ENCODE measurements at regions not wholly inside any gene's neighbourhood (a gene's known extent, or its start where the extent isn't known, plus 50 kb on each side); places are given as distances from the start of the nearest gene placed in this dataset.
"Not testable (repeated sequence)": the region's sequence is repeated elsewhere in the genome, so short reads cannot be mapped to it uniquely, and the experiment has no call there.

DNA sequence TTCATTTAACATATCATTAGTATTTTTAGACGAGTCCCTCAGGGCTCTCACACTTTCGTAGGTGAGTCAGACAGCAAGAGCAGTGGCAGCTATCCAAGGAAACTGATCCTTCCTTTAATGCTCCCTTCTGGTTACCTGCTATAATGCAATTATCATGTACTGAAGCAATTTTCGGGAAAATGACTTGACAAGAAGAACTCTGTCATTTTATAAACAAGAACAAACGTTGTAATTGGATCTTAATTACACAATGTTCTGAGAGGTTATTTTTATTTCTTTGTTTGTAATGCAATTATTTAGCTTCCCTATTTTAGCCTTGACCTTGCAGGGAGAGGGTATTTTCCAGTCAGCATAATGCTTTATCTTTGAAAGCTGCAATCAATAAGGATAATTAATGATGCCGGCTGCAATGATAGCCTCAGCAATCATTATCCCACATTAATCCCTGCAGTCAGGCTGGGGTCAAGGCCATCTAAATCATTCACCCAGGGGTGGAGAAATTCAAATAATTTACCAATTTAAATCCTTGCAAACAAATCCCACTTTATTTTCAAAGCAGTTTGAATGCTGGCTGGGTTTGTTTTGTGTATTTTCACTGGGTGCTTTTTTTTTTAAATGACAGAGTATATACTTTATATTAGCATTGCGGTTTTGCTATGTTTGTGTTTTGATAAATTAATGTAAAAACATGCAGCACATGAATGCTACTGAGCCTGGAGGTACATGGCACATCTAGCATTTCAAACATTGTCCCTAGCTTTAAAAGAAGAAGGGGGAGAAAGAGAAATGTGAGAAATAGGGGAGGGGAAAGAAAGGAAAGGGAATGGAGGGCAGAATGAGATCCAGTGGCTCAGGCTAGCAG is 249.9 kb downstream of the SHOX2 start:
- DNase-seq, result no peak

DNA sequence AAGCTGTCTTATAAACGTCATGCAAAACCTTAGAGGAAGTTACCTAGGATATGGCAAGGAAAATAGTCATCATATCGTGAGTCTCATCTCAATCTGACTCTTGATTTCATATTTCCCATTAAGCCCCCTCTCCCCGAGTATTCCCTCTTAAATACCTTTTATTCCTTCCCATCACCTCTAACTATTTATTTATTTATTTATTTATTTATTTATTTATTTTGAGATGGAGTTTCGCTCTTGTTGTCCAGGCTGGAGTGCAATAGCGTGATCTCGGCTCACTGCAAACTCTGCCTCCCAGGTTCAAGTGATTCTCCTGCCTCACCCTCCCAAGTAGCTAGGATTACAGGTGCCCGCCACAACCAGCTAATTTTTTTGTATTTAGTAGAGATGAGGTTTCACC is 260.4 kb downstream of the SHOX2 start:
- DNase-seq, result not testable (repeated sequence)

DNA sequence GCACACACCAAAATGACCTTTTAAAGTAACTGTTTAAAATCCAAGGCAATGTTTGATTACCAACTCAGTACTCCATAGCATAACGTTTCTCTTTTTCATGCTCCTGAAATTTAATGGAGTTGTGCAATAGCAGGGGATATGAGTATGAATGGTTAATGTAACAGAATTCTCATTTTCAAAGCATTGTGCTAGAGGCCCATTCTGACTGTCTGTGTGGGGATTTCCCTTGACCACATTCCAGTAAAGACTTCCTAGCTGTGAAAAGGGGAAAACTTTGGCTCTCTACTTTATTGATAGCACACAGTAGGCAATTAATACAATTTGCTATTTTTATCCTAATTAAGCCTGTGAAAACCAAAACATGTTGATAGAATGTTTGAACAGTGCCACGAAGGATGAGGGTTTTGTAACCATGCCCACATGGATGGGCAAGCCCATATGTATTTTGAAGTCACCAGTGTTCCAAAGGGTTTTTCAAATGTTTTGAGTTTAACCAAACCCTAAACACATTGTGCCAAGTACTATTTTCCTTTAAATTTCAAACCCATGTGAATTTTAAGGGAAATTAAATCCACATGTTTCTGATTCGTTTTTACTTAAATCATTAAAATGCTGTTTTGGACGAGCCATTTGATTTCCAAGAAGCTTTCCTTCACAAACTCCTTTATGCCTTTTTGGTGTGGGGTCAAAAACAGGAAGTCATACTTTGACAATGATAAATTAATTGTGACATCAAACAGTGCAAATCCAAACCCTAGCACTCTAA is 261.2 kb downstream of the SHOX2 start:
- DNase-seq, result no peak

DNA sequence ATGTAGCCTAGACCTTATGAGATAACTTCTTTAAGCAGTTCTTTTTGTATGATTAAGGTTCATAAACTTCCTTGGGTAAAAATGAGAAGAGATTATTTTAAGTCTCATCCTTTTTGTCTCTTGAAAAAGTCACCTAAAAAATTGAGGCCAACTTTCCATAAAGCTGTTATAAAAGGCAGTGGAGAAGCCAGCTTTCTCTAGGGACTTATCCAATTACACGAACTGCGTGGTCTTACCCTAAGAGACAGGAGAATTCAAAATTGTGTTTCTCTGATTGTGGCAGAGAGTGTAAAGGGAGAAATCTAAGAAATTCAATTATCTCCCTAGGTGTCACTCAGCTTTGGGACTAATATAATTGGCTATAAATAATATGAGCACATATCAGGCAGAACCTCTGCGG is 262.0 kb downstream of the SHOX2 start:
- no peak for DNase-seq

DNA sequence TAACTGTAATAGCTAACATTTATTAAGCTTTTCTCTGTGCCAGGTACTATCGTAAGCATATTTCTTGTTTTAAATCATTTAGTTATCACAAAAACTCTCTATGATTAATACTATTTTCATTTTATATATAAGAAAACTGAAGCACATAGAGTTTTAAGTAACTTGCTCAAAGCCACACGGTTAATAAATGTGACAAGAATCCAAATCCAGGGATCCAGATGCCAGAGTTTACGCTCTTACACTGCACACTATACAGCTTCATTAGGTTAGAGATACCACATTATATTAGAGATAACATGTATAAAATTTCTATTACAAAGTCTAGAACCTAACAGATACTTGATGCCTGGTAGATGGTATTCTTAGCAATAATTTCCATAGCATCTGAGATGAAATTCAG is 265.2 kb downstream of the SHOX2 start:
- DNase-seq, result no peak

DNA sequence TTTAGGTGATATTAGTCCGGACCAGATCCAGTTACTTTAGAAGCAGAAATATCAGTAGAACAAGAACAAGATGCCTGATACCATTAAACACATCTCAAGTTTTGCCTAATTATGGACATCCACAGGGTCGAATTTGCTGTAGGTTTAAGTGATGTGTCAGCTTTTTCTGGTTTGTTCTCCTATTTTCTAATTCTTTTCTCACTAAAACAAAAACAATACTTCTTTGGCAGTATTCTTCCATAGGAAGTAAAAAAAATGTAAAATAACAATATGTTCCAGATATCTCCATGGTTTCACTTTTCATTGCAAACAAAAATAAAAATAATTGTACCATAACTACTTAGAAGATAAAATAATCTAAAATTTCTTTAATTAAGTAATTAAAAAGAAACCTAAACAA is 265.7 kb downstream of the SHOX2 start:
- no peak for DNase-seq

DNA sequence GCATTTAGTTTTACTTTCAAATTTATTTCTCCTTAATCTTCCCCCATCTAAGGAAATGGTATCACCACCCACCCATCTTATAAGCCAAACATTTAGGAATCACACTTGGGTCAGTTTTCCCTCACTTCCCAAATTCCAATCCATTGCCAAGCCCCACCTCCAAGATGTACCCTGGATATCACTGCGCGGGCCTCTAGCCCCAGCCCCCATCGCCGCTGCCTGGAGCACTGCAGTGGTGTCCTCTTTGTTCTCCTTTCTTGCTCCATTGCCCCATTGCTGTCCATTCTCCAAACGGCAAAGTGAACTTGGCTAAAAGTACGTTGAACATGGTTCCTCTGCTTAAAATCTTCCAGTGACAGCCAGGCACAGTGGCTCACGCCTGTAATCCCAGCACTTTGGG is 267.8 kb downstream of the SHOX2 start:
- no peak for DNase-seq

DNA sequence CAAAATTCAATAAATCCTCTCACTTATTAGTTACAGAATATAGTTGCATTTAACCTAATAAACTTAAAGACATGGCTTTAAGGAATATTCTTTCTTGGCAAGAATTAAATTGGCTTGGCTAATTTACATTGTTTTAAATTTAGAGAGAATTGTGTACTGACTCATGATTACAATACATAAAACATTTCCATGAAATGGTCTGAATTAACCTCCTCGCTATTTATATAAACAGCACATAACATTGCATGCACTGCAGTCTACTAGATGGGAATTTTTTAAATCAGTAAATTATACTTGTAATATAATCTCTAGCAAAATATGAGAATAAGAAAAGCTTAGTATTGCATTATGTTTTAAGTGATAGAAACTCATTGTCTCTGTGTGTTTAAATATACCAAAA is 268.9 kb downstream of the SHOX2 start:
- no peak for DNase-seq

DNA sequence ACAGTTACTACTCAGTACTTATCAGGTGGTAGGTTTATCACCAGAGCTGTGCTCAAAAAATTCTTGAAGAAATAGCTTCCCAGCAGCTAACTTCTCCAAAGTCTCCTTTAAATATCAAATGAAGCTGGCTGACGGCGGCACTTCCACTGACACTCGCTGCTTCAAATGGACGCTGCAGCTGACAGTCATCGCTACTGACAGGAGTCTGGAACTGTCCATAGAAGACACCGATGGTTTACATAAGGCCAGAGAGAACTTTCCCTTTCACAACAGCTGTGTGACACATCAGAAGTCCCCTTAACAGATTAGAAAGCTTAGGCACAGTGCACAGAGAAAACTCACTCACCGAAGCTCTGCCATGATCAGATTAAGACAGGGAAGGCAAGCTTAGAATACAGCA is 270.2 kb downstream of the SHOX2 start:
- DNase-seq, result no peak

DNA sequence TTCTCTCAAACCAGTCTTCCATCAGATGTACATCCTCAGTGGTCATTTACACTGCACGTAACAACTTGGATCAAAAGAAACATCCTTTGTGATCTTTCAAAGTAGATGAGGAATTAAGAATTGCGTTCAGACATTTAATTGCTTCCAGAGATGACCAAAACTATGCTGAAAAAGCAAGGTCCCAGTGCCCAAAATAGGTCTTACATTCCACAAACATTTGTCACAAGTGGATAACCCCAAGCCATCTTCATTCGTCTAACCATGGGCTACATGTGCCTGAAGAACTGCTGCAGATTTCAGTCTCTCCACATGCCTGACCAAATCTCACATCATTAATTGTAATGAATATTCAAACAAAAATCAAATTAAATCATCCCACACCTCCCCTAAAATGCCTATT is 273.6 kb downstream of the SHOX2 start:
- DNase-seq, result no peak

DNA sequence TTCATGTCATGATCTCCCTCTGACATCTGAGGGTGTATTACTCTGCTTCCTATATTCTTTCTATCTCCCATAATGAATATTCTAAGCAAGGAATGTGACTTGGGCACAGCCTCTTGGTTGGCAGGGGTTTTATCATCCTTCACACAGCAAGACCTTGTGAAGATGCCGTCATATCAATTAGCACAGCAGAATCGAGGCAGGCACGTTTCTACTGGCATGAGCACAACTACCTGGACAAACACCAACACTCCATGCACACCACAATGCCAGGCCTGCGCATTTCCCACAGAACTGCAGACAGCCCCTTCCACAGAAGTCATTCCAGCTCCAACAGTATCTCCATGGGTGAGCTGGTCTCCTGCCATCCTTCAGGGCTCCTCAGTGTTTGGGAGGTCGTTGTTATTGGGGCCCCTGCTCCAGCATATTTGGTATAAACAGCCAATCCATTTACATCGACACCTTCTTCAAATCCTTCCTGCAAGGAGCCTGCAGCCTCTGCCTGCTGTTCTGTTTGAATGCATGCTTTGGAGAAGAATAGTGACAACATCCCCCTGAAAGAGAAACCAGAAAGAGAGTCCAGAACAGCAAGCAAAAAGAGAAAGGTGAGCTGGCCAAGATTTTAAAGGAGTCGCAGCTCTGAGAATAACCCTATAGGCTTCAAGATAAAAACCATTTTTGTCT is 275.5 kb downstream of the SHOX2 start:
- no peak for DNase-seq

DNA sequence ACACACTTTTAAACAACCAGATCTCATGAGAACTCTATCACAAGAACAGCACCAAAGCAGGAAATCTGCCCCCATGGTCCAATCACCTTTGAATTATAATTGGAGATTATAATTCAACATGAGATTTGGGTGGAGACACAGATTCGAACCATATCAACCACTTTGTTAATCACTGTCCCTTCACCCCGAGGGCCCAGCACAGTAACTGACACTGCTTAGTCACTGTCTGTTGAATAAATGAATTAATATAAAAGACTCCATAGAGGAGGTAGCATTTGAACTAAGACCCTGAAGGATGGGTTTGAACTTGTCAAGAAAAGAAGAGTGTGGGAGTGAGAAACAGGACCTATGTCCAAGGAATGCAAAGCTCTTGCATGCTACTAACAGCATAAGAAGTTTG is 276.4 kb downstream of the SHOX2 start:
- no peak for DNase-seq

DNA sequence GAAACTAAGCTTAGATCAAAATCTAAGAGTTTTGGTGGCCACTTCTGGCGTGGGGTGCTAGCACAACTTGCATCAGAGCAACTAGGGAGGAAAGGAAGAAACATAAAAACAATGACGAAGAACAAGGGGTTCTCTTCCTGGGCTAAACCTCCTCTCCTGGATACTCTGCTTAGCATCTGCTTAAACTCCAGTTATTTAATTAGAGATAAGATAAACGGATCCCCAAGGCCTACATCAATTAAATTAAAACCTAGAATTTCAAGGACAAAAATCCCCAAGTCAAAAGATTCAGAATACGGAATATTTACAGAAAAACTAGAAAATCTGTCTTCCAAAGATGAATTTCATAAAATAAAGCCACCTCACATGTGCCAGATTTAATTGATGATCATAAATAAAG is 281.9 kb downstream of the SHOX2 start:
- DNase-seq, result no peak

DNA sequence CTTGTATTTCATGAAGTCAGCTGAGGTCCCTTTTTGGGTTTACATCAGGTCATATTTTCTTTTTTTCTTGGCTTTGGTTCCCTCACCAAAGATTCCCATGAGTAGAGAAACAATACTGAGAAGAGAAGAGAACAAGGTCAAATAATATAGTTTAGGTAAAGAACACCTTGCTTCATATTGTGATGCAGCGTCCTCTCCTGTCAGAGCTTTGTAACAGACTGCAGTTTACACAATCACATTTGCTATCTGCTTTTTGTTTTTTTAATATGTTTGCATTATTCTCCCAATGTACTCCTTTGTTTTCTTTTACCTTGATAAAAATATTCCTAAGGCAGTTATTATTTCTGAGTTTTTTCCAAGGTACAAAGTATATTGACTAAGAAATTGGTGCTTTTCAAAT is 283.2 kb downstream of the SHOX2 start:
- no peak for DNase-seq

DNA sequence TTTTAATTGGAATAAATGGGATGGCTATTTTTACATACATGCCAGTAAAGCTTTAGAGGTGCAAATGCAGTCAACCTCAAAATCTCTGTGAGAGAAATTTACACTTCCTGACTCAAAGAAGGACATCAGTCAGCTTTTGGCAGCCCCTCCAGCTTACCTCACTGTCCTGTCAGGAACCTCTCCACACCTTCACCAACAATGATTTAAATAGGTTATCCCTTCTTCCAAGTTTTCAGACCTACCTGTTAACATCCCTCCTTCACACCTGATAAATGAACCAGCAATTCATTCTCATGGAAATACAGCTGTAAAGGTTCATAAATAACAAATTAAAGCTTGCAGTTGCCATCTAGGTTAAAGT is 286.1 kb downstream of the SHOX2 start:
- DNase-seq, result no peak

DNA sequence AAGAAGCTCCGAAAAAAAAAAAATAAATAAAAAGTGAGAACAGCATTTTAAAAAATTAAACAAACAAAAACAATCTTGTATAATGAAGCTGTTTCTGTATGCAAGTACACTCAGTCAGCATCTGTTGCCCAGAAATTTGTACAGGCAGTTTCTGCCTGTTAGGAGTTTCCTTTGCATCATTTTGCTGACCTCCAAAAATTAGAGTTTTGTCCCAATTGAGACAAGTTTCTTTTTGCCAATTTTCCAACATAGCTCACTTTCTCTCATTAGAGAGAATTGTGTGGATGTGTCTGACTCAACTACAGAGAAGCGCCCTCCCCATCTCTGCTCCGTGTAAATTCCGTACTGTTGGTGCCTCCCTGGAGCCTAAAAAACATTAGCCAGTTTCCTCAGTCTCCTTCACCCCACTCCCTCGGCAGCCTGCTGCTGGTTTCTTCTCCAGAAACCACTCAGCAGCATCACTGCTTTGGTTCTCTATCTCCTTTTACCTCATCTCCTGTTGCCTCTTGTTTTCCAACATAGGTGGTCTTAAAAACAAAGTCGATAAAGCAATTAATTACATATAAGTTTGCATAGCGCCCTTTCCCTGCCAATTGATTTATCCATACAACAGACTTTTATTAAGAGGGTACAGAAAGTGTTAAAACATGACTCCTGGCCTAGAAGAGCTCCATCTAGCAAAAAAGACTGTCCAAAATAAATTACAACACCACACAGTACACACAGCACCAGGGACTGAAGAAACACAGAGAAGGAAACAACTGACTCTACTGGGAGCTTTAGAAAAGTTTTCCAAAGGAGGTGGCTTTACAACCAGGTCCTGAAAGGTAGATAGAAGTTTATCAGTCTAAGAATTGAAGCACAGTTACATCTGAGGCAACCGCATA is 286.7 kb downstream of the SHOX2 start:
- no peak for DNase-seq

DNA sequence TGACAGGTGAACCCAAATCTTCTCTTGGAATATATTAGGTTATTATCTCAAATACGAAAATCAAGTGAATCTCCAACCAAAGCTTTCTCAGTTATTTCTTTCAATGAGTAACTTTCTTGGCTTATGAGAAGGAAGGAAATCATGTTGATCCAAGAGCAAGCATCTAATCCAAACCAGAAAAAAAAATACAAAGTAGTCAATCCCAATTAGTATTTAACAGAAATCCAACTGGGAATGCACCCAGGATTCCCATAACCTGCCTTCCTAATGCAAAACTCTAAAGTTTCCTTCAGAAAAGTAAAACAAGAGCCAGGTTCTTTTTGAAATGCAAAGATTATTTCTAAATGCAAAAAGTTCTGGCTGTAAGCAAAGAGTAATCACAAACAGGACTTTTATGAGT is 289.3 kb downstream of the SHOX2 start:
- no peak for DNase-seq

DNA sequence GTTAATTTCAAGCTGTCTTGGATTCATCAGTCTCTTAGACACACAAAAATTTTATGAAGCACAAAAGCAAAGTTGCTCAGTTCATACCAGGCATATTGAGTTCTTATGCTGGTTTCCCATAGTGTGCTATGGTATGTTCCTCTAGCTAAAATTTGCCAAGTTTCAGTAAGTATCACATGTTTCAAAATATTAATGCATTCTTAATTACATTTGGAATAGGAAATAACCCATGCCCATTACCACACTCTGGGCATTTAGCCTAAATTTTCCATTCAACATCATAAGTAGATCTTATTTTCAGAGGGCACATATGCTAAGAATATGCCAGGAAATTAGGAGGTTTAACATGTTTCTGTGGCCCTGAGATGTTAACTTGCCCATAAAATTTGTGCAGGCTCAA is 289.9 kb downstream of the SHOX2 start:
- no peak for DNase-seq

DNA sequence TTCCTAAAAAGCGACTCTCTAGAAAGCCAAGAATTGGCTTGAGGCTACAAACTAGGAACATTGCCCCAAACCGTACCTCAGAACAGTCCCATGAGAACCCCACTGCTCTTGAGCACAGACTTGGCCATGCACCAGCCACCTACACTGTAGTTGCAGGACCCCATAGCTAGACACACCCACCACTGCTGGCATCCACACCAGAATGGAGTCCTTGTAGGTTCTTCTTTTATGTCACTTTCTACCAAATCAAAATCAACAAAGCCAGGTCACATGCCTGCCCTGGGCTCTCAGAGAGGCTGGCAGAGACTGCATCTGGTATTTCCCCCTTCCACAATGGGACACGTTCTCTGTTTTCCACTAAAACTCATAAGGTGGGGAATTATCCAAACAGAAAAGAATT is 290.5 kb downstream of the SHOX2 start:
- DNase-seq, result no peak

DNA sequence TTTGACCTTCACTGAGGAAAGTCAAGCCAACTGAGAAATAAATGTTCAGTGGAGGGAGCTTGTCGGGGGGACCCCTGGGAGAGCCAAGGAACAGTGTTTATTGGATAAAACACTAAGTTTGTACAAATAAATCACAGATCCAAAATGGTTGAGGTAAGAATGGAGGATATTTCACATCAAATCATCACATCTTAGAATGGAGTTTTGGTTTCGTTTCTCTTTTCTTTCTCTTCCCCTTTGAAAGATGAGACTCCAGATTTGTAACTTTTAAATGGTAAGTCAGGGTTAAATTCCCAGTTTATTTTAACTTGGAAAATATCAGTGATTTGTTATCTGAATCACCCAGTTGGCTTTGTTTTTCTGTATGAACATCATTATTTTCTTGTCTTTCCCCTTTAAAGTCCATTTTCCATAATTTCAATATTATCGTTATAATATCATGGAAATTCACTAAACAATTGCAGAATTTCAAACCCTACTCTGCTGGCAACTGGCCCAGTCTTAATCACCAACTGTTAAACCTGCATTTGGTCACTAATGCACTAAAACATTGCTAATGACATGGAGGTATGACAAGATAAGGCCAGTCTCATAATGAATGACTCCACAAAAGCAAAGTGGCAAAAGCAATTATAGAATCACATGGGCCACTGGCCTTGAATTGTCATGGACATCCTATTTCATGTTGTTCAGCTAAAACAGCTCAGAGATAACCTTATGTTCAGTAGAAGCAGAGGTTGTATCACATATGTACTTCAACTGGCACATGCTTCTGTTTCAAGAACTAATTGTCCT is 295.1 kb downstream of the SHOX2 start:
- DNase-seq, result no peak

DNA sequence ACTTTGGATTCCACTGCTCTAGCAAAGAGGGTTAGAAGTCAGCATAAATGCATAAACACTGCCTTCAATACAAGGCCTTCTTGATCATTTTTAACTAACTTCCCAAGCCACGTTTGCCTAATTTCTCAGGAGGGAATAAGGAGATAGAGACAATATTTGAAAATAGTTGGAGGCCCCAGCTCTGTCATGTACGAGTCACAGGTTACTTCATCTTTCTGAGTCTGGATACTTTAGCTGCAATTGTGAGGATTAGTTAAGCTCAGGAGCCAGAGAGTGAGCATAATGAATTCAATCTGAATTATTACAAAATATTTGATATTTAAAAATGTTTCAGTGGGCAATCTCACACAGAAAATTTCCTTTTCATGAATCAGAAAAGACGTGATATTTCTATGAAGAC is 298.9 kb downstream of the SHOX2 start:
- DNase-seq, result no peak

DNA sequence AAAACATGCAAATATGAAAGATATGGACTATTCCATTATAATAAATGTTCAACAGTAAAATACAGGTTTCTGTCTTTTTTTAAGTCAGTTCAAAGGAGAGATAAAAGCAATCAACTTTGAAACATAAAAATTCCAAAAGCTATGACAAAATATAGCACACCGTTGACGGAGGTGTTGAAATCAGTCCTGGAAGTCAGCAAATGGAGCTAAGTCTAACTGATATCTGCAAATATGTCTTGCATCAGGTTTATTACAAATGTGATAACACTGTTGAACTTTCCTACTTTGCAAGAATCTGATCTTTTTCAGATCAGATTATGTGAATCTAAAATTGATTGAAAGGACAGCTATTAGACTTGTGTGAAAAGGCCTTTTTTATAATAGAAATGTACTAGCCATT is 300.7 kb downstream of the SHOX2 start:
- DNase-seq, result no peak

All from activated naive CD4-positive, alpha-beta T cell treated with anti-CD3 and anti-CD28 coated beads, Interleukin-2, amount 50 U/mL, for 16 hours (primary cell).